Endodermal cell (in vitro differentiated cells): ENCODE measurements at regions not wholly inside any gene's neighbourhood (a gene's known extent, or its start where the extent isn't known, plus 50 kb on each side); places are given as distances from the start of the nearest gene placed in this dataset.

Source experiments
- DNase-seq: peaks from one replicate; pipeline ENCODE4 v3.0.0-alpha.2; 2017
- H3K27ac ChIP-seq: 2 replicates; pipeline ENCODE4 v1.5.1; 2013; ENCODE audit warnings: mild to moderate bottlenecking, low read depth, low read length, moderate library complexity
- H3K27me3 ChIP-seq: 2 replicates; pipeline ENCODE4 v1.6.1; 2013; ENCODE audit warnings: mild to moderate bottlenecking, low read length, moderate library complexity; ENCODE audit not compliant: insufficient read depth, control insufficient read depth, poor library complexity, severe bottlenecking
- H3K36me3 ChIP-seq: 2 replicates; pipeline ENCODE4 v1.7.0; 2013; ENCODE audit warnings: mild to moderate bottlenecking, low read length, moderate library complexity; ENCODE audit not compliant: control insufficient read depth, insufficient read depth
- H3K4me1 ChIP-seq: one replicate; pipeline ENCODE4 v1.7.0; 2013; ENCODE audit warnings: low read length; ENCODE audit not compliant: control insufficient read depth, insufficient read depth
- H3K4me3 ChIP-seq: 2 replicates; pipeline ENCODE4 v1.5.1; 2013; ENCODE audit warnings: mild to moderate bottlenecking, low read length, moderate library complexity
- H3K9ac ChIP-seq: 2 replicates; pipeline ENCODE4 v1.6.1; 2013; ENCODE audit warnings: mild to moderate bottlenecking, low read length, moderate library complexity; ENCODE audit not compliant: poor library complexity, severe bottlenecking; ENCODE audit errors: extremely low read depth
- H3K9me3 ChIP-seq: 2 replicates; pipeline ENCODE4 v1.6.1; 2013; ENCODE audit warnings: mild to moderate bottlenecking, low read length, moderate library complexity; ENCODE audit not compliant: control insufficient read depth
- H3K27ac Mint-ChIP-seq: 2 replicates; pipeline ENCODE4 v1.8.0; 2020; ENCODE audit warnings: mixed read lengths
- H3K27me3 Mint-ChIP-seq: 2 replicates; pipeline ENCODE4 v1.8.0; 2021; ENCODE audit warnings: mild to moderate bottlenecking, mixed read lengths; ENCODE audit not compliant: insufficient read depth
- H3K36me3 Mint-ChIP-seq: 2 replicates; pipeline ENCODE4 v1.8.0; 2020; ENCODE audit warnings: low read depth, mixed read lengths
- H3K4me1 Mint-ChIP-seq: 2 replicates; pipeline ENCODE4 v1.8.0; 2020; ENCODE audit warnings: mixed read lengths
- H3K4me3 Mint-ChIP-seq: 2 replicates; pipeline ENCODE4 v1.8.0; 2020; ENCODE audit warnings: mild to moderate bottlenecking, moderate library complexity, mixed read lengths
- H3K9me3 Mint-ChIP-seq: 2 replicates; pipeline ENCODE4 v1.8.0; 2020; ENCODE audit warnings: mild to moderate bottlenecking, mixed read lengths
- WGBS, 2 experiments: methylation state at CpG; one replicate each; pipeline versions ENCODE4 v1.1.5 to v1.1.7; 2013; ENCODE audit warnings: missing lambda C conversion rate in 2 of 2, mixed read lengths in 1 of 2; ENCODE audit not compliant: insufficient coverage in 1 of 2, insufficient read length in 1 of 2; 5-methylcytosine and 5-hydroxymethylcytosine counted together
- TF ChIP-seq, protein P1 (sequence below): fragments of 200-600 bp; sonication (generic); conservative IDR thresholded peaks from 2 replicates; pipeline ENCODE4 v1.5.0; 2021; ENCODE audit warnings: antibody characterized with exemption, mild to moderate bottlenecking

DNA sequence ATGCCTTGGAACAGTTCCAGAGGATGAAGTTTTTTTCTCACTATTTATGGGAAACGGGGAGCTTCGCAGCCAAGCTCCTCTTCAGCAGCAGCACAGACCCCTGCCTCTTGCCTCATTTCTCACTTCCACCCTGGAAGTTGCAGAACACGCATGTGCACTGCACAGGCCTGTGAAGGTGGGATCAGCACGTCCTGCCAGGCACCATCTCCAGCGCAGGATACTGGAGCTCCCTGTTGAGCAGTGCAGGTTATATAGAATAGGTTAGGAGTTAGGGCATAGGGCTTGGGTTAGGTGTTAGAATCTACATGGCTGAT lies 110.1 kb upstream of the CENPE start:
- DNase-seq = no peak
- no peaks in the 10 kb centered on the region for H3K27me3 Mint-ChIP-seq
- no peak overlapping the region for H3K9ac ChIP-seq
- peaks cover 42% of the 10 kb centered on the region for H3K4me1 Mint-ChIP-seq
- H3K9me3 ChIP-seq = no peaks in the 10 kb centered on the region
- 89% methylated on average over 5 of the region's 5 CpGs; no CpG with 5 or more reads in 1 of the 2 experiments for WGBS, 2 experiments
- peaks cover 12% of the 10 kb centered on the region for H3K4me1 ChIP-seq
- TF ChIP-seq, protein P1, sequence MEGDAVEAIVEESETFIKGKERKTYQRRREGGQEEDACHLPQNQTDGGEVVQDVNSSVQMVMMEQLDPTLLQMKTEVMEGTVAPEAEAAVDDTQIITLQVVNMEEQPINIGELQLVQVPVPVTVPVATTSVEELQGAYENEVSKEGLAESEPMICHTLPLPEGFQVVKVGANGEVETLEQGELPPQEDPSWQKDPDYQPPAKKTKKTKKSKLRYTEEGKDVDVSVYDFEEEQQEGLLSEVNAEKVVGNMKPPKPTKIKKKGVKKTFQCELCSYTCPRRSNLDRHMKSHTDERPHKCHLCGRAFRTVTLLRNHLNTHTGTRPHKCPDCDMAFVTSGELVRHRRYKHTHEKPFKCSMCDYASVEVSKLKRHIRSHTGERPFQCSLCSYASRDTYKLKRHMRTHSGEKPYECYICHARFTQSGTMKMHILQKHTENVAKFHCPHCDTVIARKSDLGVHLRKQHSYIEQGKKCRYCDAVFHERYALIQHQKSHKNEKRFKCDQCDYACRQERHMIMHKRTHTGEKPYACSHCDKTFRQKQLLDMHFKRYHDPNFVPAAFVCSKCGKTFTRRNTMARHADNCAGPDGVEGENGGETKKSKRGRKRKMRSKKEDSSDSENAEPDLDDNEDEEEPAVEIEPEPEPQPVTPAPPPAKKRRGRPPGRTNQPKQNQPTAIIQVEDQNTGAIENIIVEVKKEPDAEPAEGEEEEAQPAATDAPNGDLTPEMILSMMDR = no peak
- peaks cover 2% of the 10 kb centered on the region for H3K36me3 Mint-ChIP-seq
- H3K4me3 Mint-ChIP-seq = no peak overlapping the region
- H3K9me3 Mint-ChIP-seq = peaks cover 11% of the 10 kb centered on the region
- no peak overlapping the region for H3K4me3 ChIP-seq
- no peak overlapping the region for H3K27ac Mint-ChIP-seq
- H3K27me3 ChIP-seq = no peaks in the 10 kb centered on the region
- no peaks in the 10 kb centered on the region for H3K36me3 ChIP-seq
- no peak overlapping the region for H3K27ac ChIP-seq

DNA sequence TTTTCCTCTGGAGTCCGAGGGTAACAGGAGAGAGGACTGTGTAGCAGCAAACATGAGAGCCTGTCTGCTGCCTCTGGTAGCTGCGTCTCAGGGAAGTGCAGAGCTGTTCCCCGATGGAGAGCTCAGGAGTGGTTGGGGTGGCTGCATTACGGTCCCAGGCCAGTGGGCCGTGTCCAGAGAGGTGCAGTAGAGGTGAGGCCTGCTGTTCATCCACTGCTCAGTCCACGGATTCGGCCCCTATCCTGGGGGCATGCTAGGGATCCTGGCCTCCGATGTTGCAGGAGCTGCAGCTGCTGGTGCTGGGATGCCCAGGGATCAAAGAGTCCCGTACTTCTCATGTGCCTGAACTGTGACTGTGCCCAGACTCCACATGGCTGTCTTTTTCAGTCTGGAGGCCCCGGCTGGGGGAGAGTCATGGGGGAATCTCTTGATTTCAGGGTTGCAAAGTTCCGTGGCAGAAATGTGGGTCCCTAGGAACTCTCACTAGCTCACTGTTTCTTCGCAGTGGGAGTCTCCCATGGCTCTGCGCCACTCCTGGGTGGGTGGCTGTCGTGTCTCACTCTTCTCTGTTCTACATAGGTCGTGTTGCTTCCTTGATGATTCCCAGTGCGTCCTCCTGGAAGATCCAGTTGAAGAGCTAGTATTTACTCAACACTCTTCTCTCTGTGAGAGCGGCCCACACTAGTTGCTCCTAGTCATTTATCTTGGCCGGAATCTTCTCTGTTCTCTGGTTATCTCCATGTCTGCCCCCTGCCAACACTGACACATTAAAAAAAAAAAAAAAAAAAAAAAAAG lies 109.5 kb upstream of the CENPE start:
- peaks cover 48% of the 10 kb centered on the region for H3K4me1 Mint-ChIP-seq
- H3K9me3 Mint-ChIP-seq = peaks cover 11% of the 10 kb centered on the region
- no peak overlapping the region for H3K4me3 Mint-ChIP-seq
- Histone ChIP-seq H3K36me3 (no peaks in the 10 kb centered on the region), H3K9ac (no peak overlapping the region), H3K27me3 (no peaks in the 10 kb centered on the region), H3K9me3 (no peaks in the 10 kb centered on the region), H3K27ac (no peak overlapping the region), H3K4me3 (no peak overlapping the region), H3K4me1 (peaks cover 12% of the 10 kb centered on the region)
- WGBS, 2 experiments = 90 to 97% methylated on average over 12 to 18 of the region's 18 CpGs
- H3K36me3 Mint-ChIP-seq = peaks cover 2% of the 10 kb centered on the region
- H3K27ac Mint-ChIP-seq = peak overlapping the region; percentile 48
- TF ChIP-seq, protein P1 = no peak
- H3K27me3 Mint-ChIP-seq = no peaks in the 10 kb centered on the region
- no peak for DNase-seq

DNA sequence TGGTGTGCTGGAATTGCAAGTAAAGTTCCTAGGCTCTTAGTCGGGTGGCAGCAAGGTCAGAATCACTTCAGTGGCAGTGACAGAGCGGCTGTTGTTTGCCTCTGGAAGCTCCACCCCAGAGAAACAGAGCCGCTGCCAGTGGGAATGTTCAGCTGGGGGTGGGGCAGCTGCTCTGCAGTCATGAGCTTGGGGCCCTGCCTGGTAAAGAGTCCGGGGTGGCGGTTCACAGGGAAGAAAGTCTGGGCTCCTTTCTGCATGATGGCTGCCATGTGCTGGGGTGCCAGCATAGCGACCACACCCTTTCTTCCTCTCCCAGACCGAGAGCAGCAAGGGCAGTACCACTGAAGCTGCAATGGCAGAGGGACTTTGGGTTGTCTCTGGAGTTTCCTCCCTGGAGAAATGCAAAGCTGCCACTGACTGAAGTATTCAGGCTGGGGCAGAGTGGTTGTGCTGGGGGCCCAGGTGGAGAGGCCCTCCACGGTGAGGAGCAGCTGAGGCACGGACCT lies 108.8 kb upstream of the CENPE start:
- Histone ChIP-seq H3K27me3 (no peaks in the 10 kb centered on the region), H3K9ac (no peak overlapping the region), H3K4me1 (peaks cover 12% of the 10 kb centered on the region), H3K9me3 (no peaks in the 10 kb centered on the region), H3K36me3 (no peaks in the 10 kb centered on the region), H3K27ac (peak overlapping the region; percentile 25), H3K4me3 (no peak overlapping the region)
- H3K27me3 Mint-ChIP-seq = no peaks in the 10 kb centered on the region
- TF ChIP-seq, protein P1 = no peak
- H3K9me3 Mint-ChIP-seq = peaks cover 10% of the 10 kb centered on the region
- H3K4me3 Mint-ChIP-seq = no peak overlapping the region
- WGBS, 2 experiments = 76 to 82% methylated on average over 3 to 9 of the region's 9 CpGs
- peaks cover 2% of the 10 kb centered on the region for H3K36me3 Mint-ChIP-seq
- peak; percentile 75 for DNase-seq
- peak overlapping the region; percentile 48 for H3K27ac Mint-ChIP-seq
- H3K4me1 Mint-ChIP-seq = peaks cover 50% of the 10 kb centered on the region
